ENCODE measurements at regions not wholly inside any gene's neighbourhood (a gene's known extent, or its start where the extent isn't known, plus 50 kb on each side); places are given as distances from the start of the nearest gene placed in this dataset.
"Not testable (repeated sequence)": the region's sequence is repeated elsewhere in the genome, so short reads cannot be mapped to it uniquely, and the experiment has no call there.

GRCh38 chr11:69582756-69583467 is 58.0 kb upstream of the CCND1 start:
- H3K9me3 Mint-ChIP-seq, result no peaks in the 10 kb centered on the region
- ATAC-seq, result no peak
- no peaks in the 10 kb centered on the region for H3K4me1 Mint-ChIP-seq
- no peaks in the 10 kb centered on the region for H3K36me3 Mint-ChIP-seq
- H3K4me3 Mint-ChIP-seq, result no peak overlapping the region
- H3K27ac Mint-ChIP-seq, result no peak overlapping the region
- no peak for DNase-seq (ENCODE audit: low spot score in 2 of 2)

- ATAC-seq (no peak), DNase-seq (ENCODE audit: low spot score in 2 of 2) (no peak)
- Mint-ChIP-seq H3K9me3 (no peaks in the 10 kb centered on the region), H3K4me1 (no peaks in the 10 kb centered on the region), H3K36me3 (no peaks in the 10 kb centered on the region), H3K27ac (no peak overlapping the region), H3K4me3 (no peak overlapping the region)
Observed at GRCh38 chr11:69584160-69584559, 56.8 kb upstream of the CCND1 start.

GRCh38 chr11:69585385-69585784 is 55.6 kb upstream of the CCND1 start:
- no peaks in the 10 kb centered on the region for H3K4me1 Mint-ChIP-seq
- H3K36me3 Mint-ChIP-seq, result no peaks in the 10 kb centered on the region
- DNase-seq (ENCODE audit: low spot score in 2 of 2) (no peak), ATAC-seq (no peak)
- no peak overlapping the region for H3K4me3 Mint-ChIP-seq
- H3K9me3 Mint-ChIP-seq, result peaks cover 3% of the 10 kb centered on the region
- H3K27ac Mint-ChIP-seq, result no peak overlapping the region

GRCh38 chr11:69587454-69588090 is 53.4 kb upstream of the CCND1 start:
- peaks cover 3% of the 10 kb centered on the region for H3K9me3 Mint-ChIP-seq
- no peak for ATAC-seq

GRCh38 chr11:69588270-69588669 is 52.7 kb upstream of the CCND1 start:
- Mint-ChIP-seq H3K9me3 (peaks cover 3% of the 10 kb centered on the region), H3K4me1 (no peaks in the 10 kb centered on the region), H3K36me3 (no peaks in the 10 kb centered on the region), H3K27ac (no peak overlapping the region), H3K4me3 (no peak overlapping the region)
- ATAC-seq, result no peak
- DNase-seq (ENCODE audit: low spot score in 2 of 2), result no peak

More at GRCh38 chr11:69587454-69588090, 53.4 kb upstream of the CCND1 start:
- Mint-ChIP-seq H3K27ac (no peak overlapping the region), H3K36me3 (no peaks in the 10 kb centered on the region), H3K4me3 (no peak overlapping the region), H3K4me1 (no peaks in the 10 kb centered on the region)
- no peak for DNase-seq (ENCODE audit: low spot score in 2 of 2)

- not testable (repeated sequence) for H3K9me3 Mint-ChIP-seq; H3K4me1 Mint-ChIP-seq; H3K36me3 Mint-ChIP-seq; DNase-seq (ENCODE audit: low spot score in 2 of 2); ATAC-seq; H3K4me3 Mint-ChIP-seq; H3K27ac Mint-ChIP-seq
Observed at GRCh38 chr11:69590088-69590487, 50.9 kb upstream of the CCND1 start.

Data from stimulated activated effector memory CD8-positive, alpha-beta T cell treated with anti-CD3 and anti-CD28 coated beads, Interleukin-12 subunit alpha, Interleukin-12 subunit beta, amount 100 ng/mL, for 72 hours (primary cell).